ENCODE measurements at regions not wholly inside any gene's neighbourhood (a gene's known extent, or its start where the extent isn't known, plus 50 kb on each side); places are given as distances from the start of the nearest gene placed in this dataset.

- TF ChIP-seq SIN3A (IDR thresholded peaks at IDR 0.05; ENCODE audit: borderline replicate concordance, insufficient read depth, low read length) (no peak), FOXP2 (optimal IDR thresholded peaks at IDR 0.05; ENCODE audit: borderline replicate concordance, extremely low read depth, extremely low read length, insufficient read depth) (no peak), POLR2AphosphoS5 (IDR thresholded peaks at IDR 0.05; ENCODE audit: low read depth, low read length) (no peak), TAF1 (IDR thresholded peaks at IDR 0.05; ENCODE audit: borderline replicate concordance, insufficient read depth, low read length) (no peak)
- TF ChIP-seq, protein P1, sequence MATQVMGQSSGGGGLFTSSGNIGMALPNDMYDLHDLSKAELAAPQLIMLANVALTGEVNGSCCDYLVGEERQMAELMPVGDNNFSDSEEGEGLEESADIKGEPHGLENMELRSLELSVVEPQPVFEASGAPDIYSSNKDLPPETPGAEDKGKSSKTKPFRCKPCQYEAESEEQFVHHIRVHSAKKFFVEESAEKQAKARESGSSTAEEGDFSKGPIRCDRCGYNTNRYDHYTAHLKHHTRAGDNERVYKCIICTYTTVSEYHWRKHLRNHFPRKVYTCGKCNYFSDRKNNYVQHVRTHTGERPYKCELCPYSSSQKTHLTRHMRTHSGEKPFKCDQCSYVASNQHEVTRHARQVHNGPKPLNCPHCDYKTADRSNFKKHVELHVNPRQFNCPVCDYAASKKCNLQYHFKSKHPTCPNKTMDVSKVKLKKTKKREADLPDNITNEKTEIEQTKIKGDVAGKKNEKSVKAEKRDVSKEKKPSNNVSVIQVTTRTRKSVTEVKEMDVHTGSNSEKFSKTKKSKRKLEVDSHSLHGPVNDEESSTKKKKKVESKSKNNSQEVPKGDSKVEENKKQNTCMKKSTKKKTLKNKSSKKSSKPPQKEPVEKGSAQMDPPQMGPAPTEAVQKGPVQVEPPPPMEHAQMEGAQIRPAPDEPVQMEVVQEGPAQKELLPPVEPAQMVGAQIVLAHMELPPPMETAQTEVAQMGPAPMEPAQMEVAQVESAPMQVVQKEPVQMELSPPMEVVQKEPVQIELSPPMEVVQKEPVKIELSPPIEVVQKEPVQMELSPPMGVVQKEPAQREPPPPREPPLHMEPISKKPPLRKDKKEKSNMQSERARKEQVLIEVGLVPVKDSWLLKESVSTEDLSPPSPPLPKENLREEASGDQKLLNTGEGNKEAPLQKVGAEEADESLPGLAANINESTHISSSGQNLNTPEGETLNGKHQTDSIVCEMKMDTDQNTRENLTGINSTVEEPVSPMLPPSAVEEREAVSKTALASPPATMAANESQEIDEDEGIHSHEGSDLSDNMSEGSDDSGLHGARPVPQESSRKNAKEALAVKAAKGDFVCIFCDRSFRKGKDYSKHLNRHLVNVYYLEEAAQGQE (IDR thresholded peaks at IDR 0.05; ENCODE audit: insufficient read depth in 1 of 2, low read depth in 2 of 2, low read length in 2 of 2) = no peak
Observed at GRCh38 chr1:217076902-217077301, 353.7 kb upstream of the ESRRG start.

- TF ChIP-seq SIN3A (IDR thresholded peaks at IDR 0.05; ENCODE audit: borderline replicate concordance, insufficient read depth, low read length) (no peak), FOXP2 (optimal IDR thresholded peaks at IDR 0.05; ENCODE audit: borderline replicate concordance, extremely low read depth, extremely low read length, insufficient read depth) (no peak), POLR2AphosphoS5 (IDR thresholded peaks at IDR 0.05; ENCODE audit: low read depth, low read length) (no peak), TAF1 (IDR thresholded peaks at IDR 0.05; ENCODE audit: borderline replicate concordance, insufficient read depth, low read length) (no peak)
- TF ChIP-seq, protein P1 (IDR thresholded peaks at IDR 0.05; ENCODE audit: insufficient read depth in 1 of 2, low read depth in 2 of 2, low read length in 2 of 2) = no peak
Observed at GRCh38 chr1:217072926-217073325, 349.7 kb upstream of the ESRRG start.

DNA sequence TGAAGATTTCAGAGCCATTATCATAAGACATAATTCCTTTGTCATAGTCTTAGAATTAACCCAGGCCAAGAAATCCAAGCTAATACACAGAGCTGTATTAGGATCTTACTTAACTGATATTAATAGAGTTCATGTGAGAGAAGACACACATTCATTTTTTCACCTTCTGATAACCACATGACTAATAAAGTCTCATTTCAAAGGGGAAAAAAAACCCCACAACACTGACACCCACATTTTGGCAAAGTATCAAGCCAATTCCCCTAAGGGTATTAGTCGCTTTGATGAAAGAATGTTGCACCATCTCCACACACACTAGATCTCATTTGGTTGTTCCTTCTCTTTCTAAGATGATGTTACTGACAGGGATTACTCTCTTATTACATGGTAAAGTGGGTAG is 344.4 kb upstream of the ESRRG start:
- TF ChIP-seq, protein P1 (IDR thresholded peaks at IDR 0.05; ENCODE audit: insufficient read depth in 1 of 2, low read depth in 2 of 2, low read length in 2 of 2) = no peak
- TF ChIP-seq FOXP2 (optimal IDR thresholded peaks at IDR 0.05; ENCODE audit: borderline replicate concordance, extremely low read depth, extremely low read length, insufficient read depth) (no peak), SIN3A (IDR thresholded peaks at IDR 0.05; ENCODE audit: borderline replicate concordance, insufficient read depth, low read length) (no peak)

DNA sequence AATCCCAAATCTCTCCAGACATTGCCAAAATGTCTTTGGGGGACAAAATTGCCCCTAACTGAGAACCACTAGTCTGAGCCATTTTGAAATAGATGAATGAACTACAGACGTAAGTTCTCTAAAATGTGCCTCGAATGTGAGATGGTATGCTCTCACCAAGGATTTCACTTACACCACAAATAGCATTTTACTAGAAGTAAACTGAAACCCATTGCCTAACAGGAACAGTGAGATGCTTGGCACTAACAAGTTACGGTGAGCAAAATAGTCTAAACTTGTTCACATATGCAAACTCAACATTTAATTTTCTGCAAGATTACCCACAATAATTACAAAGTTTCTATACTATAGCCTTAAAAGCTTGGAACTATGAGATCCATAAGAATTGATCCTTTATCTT is 343.6 kb upstream of the ESRRG start:
- TF ChIP-seq, protein P1 (IDR thresholded peaks at IDR 0.05; ENCODE audit: insufficient read depth in 1 of 2, low read depth in 2 of 2, low read length in 2 of 2) = no peak
- TF ChIP-seq POLR2AphosphoS5 (IDR thresholded peaks at IDR 0.05; ENCODE audit: low read depth, low read length) = no peak
- TF ChIP-seq TAF1 (IDR thresholded peaks at IDR 0.05; ENCODE audit: borderline replicate concordance, insufficient read depth, low read length) = no peak
- TF ChIP-seq SIN3A (IDR thresholded peaks at IDR 0.05; ENCODE audit: borderline replicate concordance, insufficient read depth, low read length) = no peak
- TF ChIP-seq FOXP2 (optimal IDR thresholded peaks at IDR 0.05; ENCODE audit: borderline replicate concordance, extremely low read depth, extremely low read length, insufficient read depth) = no peak

Data from PFSK-1 (cell line).